IPS-NIHi7 (cell line): ENCODE measurements at regions not wholly inside any gene's neighbourhood (a gene's known extent, or its start where the extent isn't known, plus 50 kb on each side); places are given as distances from the start of the nearest gene placed in this dataset.
A peak's percentile ranks its signal among the peaks of the same experiment; 100 is the strongest.

Experiments used
- DNase-seq: peaks from one replicate; pipeline ENCODE4 v3.0.0; 2012; ENCODE audit warnings: mixed read lengths; ENCODE audit errors: extremely low spot score

DNA sequence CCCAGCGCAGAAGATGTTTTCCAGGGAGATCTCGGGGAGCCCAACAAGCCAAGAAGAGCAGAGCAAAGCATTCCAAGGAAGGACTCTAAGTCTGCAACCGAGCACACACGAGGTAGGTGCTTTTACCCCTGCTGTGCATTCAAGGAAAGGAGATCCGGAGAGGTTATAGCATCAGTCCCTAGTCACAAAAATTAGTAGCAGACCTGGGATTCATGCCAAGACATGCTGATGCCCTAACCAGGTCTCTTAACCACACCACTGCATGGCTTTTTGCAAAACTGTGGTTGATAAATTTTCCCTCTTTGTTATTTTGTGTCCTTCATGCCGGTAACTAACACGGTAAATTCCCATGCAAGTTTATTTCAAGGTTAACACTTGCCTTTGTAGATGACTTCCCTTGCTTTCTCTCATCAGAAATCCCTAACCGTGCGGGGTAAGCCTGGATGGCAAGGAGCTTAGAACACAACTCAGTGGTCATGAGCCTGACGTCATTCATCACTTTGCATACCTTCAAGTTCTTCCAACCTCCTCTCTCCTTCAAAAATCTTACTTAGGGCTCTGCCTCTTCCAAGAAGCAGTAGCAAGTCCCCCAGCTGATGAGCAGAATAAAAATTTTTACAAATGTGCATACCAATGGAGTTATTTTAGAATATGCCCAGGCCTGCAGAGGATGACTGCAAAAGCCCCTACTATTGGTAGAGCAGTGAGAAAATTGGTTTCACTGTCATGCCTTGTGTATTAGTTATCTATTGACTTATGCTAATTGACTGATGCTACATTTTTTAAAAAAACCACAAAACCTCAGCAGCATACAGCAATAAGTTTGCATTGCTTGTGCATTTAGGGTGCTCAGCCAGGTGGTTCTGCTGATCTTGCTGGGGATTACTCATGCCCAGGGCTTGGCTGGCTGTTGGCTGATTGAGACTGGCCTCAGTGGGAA lies 465.1 kb downstream of the MN1 start:
- DNase-seq: no peak

DNA sequence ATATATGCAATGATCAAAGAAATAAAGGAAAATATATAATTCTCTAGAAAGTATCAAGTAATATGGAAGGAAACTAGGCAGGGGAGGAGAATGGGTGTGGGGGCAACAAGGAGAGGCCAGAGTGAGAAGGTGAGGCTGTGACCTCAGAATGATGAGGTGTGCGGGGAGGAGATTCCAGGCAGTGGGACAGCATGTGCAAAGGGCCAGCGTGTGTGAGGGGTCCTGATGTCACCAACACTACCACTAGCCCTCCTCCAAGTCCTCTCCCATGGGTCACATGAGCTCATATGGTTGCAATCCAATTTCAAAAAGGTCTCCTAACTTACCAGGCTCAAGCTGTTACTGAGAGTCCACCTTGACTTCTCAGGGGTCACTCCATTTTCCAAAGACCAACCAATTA lies 463.9 kb downstream of the MN1 start:
- DNase-seq: no peak

DNA sequence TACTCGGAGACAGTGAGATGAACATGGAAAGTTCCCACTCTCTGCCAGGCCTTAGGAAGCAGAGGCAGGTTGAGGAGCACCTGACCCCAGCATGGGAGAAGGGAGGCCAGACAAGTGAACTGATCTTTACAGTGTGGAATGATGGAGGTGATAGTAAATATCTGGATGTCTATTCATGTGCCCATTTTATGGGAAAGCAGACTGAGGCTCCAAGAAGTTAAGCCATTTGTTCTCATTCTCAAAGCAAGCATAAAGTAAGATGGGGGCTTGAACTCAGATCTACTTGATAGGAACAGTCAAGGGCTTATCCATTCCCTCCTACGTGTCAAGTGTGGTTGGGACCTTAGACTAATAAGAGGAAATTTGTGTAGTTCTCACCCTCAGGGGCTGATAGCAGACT lies 461.5 kb downstream of the MN1 start:
- no peak for DNase-seq

DNA sequence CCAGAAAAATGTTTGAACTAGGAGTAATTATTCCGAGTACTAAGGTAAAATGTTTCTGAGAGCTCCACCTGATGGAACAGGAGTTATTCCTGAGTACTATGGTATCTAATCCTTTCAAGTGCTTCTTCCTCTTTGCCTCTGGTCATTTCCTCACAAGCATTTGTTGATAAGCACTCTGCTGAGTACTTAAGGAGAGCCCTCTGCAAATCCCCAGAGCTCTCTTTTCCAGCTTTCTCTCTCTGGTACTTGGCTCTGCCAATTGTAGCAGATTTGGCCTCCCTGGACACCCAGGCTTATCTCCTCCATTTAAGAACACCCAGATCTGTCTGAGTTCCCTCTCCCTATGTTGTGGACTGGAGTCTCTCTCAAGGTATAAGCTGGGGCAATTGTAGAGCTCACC lies 457.0 kb downstream of the MN1 start:
- no peak for DNase-seq

DNA sequence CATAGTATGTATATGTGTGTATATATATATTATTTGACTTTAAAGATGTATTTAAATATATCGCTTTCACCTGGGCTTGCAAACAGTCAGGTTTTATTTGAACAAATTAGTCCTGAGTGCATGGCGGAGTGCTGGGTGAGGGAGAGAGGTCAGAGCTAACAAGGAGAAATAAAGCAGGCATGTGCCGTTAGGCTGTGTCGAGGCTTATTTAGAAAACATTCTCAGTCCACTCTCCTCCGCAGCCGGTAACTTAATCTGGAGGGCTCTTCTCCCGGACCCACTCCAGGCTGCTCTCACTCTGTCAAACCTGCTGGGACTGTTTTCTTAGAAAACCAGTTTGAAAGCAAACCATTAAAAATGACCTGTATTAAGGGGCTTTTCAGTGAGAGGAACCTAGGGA lies 455.9 kb downstream of the MN1 start:
- DNase-seq: no peak

DNA sequence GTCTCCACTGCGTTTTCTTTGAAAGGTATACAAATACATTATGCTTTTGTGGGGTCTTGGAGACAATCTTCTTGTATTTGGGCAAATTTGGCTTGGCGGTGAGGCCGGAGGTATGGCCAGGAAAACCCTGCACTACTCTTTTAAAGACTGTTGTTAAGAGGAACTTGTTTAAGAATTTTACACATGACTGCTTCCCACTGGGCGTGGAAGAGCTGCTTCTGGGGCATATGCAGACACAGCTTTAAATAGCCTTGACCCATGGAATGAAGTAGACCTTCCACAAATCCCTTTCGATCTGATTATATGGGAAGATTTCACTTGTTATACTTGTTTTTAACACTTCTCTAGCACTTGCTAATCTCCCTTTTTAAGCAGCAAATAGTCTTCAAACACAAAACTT lies 453.6 kb downstream of the MN1 start:
- no peak for DNase-seq

DNA sequence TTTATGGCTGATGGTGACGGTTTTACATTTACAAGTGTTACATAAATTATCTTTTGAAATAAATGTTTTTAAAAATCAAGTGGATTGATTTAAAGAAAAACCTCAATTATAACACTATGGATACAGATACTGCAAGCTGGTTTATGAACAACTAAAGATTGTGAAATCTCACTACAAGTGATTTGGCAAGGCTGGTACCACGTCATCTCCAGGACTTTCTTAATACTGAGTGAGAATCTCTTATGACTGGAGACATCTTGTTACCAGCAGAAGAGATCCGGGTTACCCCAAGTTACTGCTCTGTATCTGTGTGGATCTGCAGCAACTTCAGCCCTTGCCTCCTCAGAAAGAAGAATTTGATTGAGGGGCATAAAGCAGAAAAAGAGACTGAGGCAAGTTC lies 452.9 kb downstream of the MN1 start:
- no peak for DNase-seq

DNA sequence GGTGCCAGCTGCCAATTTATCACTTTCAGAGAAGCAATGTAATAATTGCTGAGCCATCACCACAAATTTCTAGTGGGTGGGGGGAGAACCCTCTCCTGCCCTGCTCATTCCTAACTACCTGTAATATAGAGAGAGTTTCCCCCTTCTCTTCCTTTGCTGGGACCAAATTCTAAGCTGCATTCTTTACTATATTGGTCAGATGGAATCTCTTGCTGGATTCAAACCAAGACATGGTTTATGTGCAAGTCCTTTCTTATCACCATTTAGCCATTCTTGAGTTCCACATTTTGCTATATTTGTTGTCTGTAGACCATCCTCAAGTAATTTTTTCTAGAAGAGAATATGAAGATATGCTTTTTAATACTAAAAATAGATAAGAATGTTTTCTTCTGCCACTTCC lies 452.1 kb downstream of the MN1 start:
- no peak for DNase-seq

DNA sequence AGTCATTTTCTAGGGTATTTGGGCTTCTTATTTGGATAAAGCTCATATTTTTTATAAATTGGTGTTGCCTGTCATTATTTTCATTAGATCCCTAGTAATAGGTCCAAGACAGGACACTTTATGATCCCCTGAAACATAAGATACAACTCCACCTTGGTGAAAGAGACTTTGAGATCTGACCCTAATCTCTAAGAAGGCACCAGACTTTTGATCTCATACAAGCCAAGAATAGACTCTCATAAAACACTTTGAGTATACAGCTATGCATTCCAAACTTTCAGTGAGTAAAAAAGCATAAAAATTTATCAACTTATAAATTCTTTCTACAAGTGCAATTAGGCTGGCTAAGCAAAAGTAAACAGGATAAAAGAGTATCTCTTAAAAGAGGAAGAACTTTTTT lies 451.2 kb downstream of the MN1 start:
- DNase-seq: no peak

DNA sequence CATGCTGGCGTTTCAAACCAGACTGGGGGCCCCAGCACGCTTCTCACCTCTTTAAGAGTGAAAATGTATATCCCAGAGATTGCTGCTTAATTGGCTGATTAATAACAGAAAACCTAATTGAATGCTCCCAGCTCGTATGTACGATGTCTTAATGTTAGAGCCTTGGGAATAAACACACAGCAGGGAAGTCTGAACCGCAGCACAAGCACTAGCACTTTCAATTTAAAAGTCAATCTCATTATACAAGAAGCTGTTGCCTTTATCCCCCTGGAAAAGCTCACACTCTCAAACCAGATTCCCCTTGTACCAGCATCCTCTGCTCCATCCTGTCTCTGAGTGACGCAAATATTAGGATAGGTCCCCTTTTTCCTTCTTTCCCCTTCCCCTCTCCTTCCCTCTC lies 449.1 kb downstream of the MN1 start:
- no peak for DNase-seq

DNA sequence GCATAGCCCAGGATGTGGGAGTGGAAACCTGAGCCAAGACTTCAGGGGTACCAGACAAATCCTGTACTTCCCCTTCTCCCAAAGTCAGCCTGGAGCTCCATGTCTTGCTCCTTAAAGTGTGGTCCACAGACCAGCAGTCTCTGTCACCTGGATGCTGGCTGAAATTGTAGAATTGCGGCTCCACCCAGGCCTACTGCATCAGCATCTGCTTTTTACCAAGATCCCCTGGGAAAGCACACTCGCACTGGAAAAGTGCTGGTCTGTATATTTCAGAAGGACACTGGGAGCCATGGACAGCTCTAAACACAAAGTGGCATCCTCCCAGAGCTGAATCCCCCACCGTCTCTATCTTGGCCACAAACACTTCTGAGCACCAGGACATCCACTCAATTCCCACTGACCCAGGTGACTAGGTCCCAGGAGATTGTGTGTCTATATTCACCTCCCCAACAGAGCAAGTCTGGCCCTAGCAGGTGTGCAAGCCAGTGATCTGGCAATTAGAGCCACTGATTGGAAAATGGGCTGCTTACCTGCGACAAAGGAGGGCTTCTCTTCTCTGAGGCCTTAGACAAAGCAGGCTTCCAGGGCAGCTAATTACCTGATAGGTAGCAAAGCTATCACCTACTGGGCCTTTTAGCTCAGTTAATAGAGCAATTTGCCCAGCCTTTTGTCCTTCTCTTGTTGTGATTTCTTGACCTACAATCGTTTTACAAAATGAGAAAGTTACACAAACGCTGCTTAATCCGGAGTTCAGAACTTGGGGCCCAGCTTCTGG lies 443.3 kb downstream of the MN1 start:
- DNase-seq: no peak

DNA sequence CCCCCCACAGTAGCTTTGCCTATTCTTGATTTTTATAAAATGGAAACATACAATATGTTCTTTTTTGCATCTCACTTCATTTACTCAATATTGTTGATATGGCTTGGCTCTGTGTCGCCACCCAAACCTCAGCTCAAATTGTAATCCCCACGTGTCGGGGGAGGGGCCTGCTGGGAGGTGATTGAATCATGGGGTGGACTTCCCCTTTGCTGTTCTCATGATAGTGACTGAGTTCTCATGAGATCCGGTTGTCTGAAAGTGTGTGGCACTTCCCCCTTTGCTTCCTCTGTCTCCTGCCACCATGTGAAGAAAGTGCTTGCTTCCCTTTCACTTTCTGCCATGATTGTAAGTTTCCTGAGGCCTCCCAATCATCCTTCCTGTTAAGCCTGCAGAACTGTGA lies 431.3 kb downstream of the MN1 start:
- no peak for DNase-seq

DNA sequence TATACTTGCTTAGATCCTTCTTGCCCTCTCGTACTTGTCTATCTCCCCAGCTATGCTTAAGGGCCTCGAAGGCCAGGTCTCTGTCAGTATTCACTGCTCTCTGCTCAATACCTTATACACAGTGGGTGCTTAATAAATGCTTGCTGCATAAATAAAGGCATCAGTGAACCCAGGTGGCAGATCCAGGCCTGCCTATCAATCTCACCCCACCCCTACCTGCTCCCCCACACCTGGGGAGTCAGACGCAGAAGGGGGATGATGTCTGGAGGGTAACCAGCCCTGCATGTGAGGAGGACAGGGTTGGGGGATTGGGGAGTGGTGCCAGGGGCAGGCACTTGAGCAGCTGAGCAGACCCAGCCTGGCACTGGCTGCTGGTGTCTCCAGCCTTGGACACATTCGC lies 430.6 kb downstream of the MN1 start:
- DNase-seq: no peak

DNA sequence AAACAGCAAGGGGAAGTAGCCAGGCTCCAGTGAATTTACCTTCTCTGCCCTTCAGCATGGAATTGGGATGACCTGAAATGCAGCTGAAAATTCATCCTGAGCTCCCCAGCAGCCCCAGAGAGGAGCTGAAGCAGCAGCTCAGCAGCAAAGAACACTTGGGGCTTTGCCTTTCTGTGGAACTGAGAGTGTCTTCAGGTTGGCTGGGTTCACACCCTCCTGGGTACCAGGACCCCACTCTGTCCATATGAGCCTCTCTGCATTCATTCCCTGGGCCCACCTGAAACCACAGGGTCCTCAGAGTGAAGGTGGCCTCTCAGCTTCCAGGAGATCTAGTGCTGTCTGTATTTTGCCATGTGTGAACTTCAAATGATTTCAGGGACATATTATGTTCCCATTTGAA lies 429.2 kb downstream of the MN1 start:
- no peak for DNase-seq

DNA sequence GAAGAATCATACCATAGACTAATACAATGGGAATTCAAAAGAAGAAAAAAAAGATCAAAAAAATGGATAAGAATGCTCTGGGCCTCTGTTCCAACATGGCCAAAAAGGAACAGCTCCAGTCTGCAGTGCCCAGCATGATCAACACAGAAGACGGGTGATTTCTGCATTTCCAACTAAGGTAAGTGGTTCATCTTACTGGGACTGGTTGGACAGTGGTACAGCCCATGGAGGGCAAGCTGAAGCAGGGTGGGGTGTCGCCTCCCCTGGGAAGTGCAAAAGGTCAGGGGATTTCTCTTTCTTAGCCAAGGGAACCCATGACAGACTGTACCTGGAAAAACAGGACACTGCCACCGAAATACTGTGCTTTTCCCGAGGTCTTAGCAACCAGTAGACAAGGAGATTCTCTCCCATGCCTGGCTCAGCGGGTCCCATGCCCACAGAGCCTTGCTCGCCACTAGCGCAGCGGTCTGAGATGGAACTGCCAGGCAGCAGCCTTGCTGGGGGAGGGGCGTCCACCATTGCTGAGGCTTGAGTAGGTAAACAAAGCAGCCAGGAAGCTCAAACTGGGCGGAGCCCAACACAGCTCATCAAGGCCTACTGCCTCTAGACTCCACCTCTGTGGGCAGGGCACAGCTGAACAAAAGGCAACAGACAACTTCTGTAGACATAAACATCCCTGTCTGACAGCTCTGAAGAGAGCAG lies 428.4 kb downstream of the MN1 start:
- peak; percentile 74 for DNase-seq

DNA sequence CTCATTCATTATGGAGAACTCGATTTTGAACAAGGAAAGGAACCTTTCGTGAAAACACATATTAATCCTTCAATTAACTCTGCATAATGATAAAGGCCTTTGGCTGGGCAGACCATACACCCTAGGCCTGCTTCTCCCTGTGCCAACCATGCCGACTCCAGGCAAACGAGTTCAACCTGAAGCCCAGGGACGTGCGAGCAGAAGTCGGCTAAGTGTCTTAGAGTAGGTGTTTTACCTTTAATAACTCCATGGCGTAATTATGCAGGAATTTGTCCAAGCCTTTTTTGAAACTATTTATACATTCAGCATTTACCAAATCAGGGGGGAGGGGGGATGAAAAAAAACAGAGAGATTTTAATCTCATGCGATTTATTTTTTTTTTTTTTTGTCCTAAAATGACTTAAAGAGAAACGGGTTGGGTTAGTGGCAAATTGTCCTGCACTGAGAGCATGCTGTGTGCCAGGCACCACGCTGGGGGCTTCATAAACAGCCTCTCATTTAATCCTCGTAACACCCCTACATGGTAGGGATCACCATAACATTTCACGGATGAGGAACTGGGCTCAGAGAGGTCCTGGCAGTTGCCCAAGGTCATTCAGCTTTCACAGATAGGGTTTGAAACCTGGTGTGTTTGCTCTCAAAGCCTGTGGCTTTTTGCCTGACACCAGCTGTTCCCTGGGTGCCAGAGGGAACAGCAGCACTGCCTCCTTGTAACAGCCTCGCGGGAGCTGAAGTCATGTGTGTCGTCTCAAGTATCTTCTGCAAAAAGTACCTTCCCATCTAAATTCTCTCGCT lies 423.9 kb downstream of the MN1 start:
- DNase-seq: no peak

DNA sequence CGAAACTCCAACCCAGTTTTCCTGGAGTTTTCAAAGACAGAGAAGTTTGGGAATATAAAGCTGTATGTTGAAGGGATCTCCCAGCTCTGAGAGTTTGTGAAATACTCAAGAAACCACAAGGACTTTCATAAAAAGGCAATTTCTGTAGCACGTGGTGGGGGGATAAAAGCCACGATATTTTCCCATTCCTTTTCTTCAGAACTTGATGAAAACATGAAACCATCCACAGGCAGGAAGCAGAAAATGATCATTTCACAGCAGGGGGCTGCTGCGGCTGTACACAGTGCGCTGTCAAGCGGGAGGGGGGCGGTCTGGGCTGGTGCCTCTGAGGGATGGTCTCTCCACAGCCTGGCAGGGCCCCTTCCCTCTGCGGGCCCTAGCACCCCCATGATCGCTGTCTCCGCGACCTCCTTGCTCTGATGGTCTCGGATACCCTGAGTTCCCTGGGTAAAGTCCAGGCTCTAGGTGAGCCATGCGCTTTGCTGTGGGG lies 423.2 kb downstream of the MN1 start:
- no peak for DNase-seq

DNA sequence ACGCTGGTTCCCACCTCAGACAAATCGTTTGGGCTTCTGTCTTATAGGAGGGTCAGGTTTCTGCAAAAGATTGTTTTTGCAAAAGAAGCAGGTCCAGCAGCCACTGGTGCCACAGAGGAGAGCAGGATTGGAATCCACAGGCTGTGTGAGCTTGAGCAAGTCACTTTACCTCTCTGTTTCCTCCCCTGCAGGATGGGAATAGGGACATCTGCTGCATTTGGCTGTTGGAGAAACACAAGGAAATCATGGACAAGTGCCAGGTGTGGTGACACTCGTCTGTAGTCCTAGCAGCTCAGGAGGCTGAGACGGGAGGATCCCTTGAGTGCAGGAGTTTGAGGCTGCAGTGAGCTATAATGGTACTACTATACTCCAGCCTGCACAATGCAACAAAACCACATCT lies 422.6 kb downstream of the MN1 start:
- DNase-seq: no peak

DNA sequence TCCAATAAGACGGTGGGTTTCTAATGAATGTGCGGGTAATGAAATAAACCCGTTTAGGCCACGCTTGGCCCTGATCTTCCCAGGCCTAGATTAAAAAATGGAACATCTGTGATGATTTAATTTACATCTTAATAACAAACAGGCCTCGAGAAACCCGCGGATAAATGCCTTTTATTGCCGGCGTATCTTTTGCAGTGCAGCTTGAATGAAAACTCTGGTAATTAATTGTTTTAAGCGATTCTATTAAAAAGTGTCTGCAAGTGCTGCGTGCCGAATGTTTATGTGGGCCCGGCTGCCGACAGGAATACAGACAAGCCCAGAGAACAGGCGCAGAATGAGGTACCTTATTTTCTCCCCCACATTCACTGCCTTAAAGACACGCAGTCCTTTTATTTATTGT lies 420.7 kb downstream of the MN1 start:
- DNase-seq: no peak

DNA sequence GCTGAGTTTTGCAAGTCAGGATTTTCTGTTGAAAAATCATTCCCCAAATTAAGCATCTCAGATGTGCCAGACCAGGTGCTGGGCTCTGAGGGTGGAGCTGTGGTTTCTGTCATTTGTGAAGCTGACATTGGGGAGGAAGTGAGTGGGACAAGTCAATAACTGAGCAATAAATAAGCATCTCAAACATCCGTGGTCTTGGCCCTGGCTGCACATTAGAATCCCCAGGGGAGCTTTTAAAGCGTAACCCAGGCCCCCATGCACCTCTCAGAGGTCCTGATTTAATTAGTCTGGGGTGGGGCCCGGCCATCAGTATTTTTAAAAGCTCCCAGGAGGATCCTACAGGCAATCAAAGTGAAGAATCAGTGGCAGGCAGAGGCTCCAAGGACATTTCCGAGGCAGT lies 420.0 kb downstream of the MN1 start:
- DNase-seq: no peak

DNA sequence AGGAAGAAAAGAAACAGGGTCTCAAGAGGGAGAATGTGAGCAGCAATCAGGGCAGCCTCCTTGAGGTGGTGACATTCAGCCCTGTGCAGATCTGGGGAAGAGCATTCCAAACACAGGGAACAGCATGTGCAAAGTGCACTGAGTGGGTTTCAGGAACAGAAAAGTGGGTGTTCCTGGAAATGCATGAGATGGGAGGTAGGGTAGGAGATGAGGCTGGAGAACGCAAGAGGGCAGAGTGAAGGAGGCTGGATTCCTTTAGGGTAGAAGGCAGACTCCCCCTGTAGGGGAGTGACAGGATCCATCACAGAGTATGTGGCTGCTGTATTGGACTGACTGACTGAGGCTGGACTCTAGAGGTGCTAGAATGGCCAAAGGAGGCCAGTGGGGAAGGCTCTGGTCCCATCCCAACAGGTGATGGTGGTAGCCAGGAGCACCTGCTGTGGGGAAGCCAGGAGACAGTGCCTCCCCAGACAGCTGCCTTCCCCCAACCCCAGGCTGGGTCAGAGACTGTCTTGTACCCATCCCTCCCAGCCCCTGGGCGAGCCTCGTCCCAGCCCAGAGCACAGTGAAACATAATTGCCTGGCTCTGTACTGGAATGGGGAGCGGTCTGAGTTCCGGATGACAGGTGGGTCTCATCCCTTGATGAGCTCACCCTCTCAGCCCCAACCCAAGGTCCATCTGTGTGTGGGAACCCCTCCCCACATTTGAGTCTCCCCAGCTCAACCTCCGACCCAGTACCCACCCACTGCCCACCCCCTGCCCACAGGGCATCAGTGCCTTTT lies 419.4 kb downstream of the MN1 start:
- DNase-seq: peak; percentile 54
